Mucosa of rectum (tissue), 2 donors: ENCODE measurements at regions not wholly inside any gene's neighbourhood (a gene's known extent, or its start where the extent isn't known, plus 50 kb on each side); places are given as distances from the start of the nearest gene placed in this dataset.
"Not testable (repeated sequence)": the region's sequence is repeated elsewhere in the genome, so short reads cannot be mapped to it uniquely, and the experiment has no call there.

ENCODE experiments used
- H3K27ac ChIP-seq, 2 donors: one replicate each; pipeline ENCODE4 v1.7.0; 2013; ENCODE audit warnings: inconsistent platforms in 2 of 2, low read depth in 2 of 2, low read length in 2 of 2
- H3K27me3 ChIP-seq, 2 donors: one replicate each; pipeline ENCODE4 v1.7.0; 2013; ENCODE audit warnings: low read length in 2 of 2; ENCODE audit not compliant: control insufficient read depth in 2 of 2, insufficient read depth in 2 of 2
- H3K36me3 ChIP-seq, 2 donors: one replicate each; pipeline ENCODE4 v1.7.0; 2013; ENCODE audit warnings: low read length in 2 of 2; ENCODE audit not compliant: control insufficient read depth in 2 of 2, insufficient read depth in 2 of 2
- H3K4me1 ChIP-seq, 2 donors: one replicate each; pipeline ENCODE4 v1.7.0; 2013; ENCODE audit warnings: low read length in 2 of 2, mild to moderate bottlenecking in 1 of 2; ENCODE audit not compliant: control insufficient read depth in 2 of 2, insufficient read depth in 2 of 2
- H3K4me3 ChIP-seq, 2 donors: one replicate each; pipeline ENCODE4 v1.7.0; 2013; ENCODE audit warnings: low read length in 2 of 2
- H3K9ac ChIP-seq, 2 donors: one replicate each; pipeline ENCODE4 v1.7.0; 2013; ENCODE audit warnings: low read length in 2 of 2, low read depth in 1 of 2, mild to moderate bottlenecking in 1 of 2
- H3K9me3 ChIP-seq, 2 donors: one replicate each; pipeline ENCODE4 v1.7.0; 2013; ENCODE audit warnings: low read length in 2 of 2; ENCODE audit not compliant: control insufficient read depth in 2 of 2
- donor health status: healthy.
- donor health status: Normal muscosa, but diverticular disease.

DNA sequence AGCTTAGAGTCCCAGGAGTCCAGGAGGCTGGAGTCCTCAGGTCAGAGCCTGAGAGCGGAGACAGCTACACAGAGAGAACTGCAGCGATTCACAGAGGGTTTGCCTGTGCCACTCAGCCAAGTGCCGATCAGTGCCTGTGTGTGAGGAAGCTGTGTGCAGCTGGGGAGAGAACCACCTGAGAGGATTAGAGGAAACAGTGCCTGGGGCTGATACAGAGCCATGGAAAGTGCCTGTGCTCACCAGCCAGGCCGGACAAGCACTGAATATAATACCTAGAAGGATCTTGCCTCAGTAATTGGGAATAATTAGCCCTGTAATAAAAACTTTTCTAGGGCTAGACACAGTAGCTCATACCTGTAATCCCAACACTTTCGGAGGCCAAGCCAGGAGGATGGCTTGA, 134.7 kb downstream of the ARHGAP11B start:
- not testable (repeated sequence) for H3K36me3 ChIP-seq, H3K9ac ChIP-seq, H3K9me3 ChIP-seq, H3K27me3 ChIP-seq, H3K4me1 ChIP-seq, H3K27ac ChIP-seq, H3K4me3 ChIP-seq

- not testable (repeated sequence) for H3K9me3 ChIP-seq, H3K27ac ChIP-seq, H3K9ac ChIP-seq, H3K4me3 ChIP-seq, H3K4me1 ChIP-seq, H3K27me3 ChIP-seq, H3K36me3 ChIP-seq
Measured at GRCh38 chr15:30761365-30761764, 135.4 kb downstream of the ARHGAP11B start.

- not testable (repeated sequence) for H3K27ac ChIP-seq, H3K4me3 ChIP-seq, H3K9ac ChIP-seq, H3K4me1 ChIP-seq, H3K36me3 ChIP-seq, H3K9me3 ChIP-seq, H3K27me3 ChIP-seq
Measured at GRCh38 chr15:30769390-30770124, 134.2 kb upstream of the FAN1 start.

DNA sequence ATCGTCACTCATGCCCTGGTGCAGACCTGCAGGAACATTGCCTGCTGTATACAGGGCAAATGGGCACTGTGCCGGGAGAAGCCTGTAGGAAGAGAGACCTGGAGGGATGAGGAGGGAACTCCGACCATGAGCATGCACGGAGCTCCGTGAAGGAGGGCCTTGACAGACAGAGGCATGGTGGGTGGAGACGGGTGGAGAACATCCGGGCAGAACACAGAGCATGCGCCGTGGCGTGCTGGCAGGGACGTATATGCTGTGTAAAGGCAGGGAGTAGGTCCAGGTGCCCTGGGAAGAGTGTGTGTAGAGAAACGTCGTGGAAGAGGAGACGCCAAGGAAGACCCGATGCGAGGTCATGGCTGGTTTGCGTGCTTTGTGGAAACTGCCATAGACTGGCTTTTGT, 133.0 kb upstream of the FAN1 start:
- H3K4me3 ChIP-seq: no peak overlapping the region
- H3K9ac ChIP-seq: no peak overlapping the region
- no peak overlapping the region for H3K27ac ChIP-seq
- H3K36me3 ChIP-seq: no peaks in the 10 kb centered on the region
- no peaks in the 10 kb centered on the region for H3K27me3 ChIP-seq
- no peaks in the 10 kb centered on the region for H3K4me1 ChIP-seq
- H3K9me3 ChIP-seq: no peaks in the 10 kb centered on the region

- Histone ChIP-seq H3K36me3 (no peaks in the 10 kb centered on the region), H3K9ac (no peak overlapping the region), H3K4me3 (no peak overlapping the region), H3K27ac (no peak overlapping the region), H3K27me3 (no peaks in the 10 kb centered on the region), H3K9me3 (no peaks in the 10 kb centered on the region), H3K4me1 (no peaks in the 10 kb centered on the region)
Measured at GRCh38 chr15:30783019-30783418, 120.7 kb upstream of the FAN1 start.

- H3K4me3 ChIP-seq: no peak overlapping the region
- H3K27ac ChIP-seq: no peak overlapping the region
- no peaks in the 10 kb centered on the region for H3K4me1 ChIP-seq
- no peak overlapping the region for H3K9ac ChIP-seq
- no peaks in the 10 kb centered on the region for H3K9me3 ChIP-seq
- H3K36me3 ChIP-seq: no peaks in the 10 kb centered on the region
- H3K27me3 ChIP-seq: no peaks in the 10 kb centered on the region
Measured at GRCh38 chr15:30788595-30788994, 115.1 kb upstream of the FAN1 start.

DNA sequence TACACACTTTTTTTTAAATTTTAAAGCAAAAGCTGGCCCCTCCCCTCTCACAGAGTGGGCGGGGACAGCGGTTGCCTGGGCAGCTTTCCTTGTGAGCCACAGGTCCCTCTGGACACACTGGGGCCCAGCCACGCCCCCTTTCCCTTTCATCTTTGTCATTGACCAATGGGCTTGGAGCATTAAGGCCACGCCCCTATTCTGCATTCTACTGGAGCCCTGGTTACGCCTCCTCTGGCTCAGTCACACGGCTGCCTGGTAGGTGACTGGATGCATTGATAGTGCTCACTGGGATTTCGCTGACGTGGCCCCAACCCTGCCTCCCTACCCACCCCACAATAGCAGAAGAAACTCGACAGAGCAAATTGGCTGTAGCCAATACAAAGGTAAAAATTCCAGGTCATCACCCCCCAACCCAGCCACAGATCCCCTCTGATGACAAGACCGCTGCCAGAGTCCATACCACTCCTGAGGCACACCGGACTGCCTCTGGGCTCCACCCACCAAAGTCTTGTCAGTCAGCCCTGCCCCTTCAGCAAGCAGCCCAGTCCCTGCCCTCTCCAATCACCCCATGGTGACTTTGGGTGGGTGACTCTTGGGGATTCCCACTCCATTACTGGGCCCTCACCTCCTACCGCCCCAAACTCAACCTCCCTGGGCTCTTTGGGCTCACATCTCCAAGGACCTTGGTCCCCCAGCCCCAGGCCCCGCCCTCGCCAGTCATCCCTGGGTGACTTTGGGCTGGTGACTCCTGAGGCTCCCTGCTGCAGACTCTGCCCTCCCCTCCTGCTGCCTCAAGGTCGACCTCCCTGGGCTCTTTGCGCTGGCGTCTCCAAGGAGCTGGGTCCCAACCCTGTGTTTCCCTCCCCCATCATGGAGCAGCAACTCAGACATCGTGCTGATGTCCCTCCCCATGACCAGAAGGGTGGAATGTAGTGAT, 112.2 kb upstream of the FAN1 start:
- Histone ChIP-seq H3K27me3 (no peaks in the 10 kb centered on the region), H3K9ac (no peak overlapping the region), H3K9me3 (no peaks in the 10 kb centered on the region), H3K4me1 (no peaks in the 10 kb centered on the region), H3K4me3 (no peak overlapping the region), H3K27ac (no peak overlapping the region), H3K36me3 (no peaks in the 10 kb centered on the region)

DNA sequence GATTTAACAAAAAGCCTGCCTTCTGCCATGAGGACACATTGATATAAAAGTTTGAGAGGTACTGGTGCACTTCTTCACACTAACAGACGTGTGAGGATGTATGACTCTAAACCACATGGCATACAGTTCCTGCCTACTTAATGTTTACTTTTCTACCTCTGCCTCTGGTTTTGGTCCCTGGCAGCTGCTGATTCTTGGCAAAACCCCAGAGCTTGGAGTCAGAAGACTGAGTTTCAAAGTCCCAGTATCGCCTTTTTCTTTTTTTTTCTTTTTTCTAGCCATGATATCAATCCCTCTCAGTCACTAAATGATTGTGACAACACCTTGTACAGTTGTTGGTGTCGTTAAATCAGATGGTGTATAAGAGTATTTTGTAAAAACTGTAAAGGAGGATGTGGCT, 110.9 kb upstream of the FAN1 start:
- not testable (repeated sequence) for H3K36me3 ChIP-seq, H3K27me3 ChIP-seq, H3K9ac ChIP-seq, H3K27ac ChIP-seq, H3K4me3 ChIP-seq, H3K4me1 ChIP-seq, H3K9me3 ChIP-seq

GRCh38 chr15:30794388-30794787, 109.3 kb upstream of the FAN1 start:
- no peak overlapping the region for H3K4me3 ChIP-seq
- no peak overlapping the region for H3K9ac ChIP-seq
- H3K27ac ChIP-seq: no peak overlapping the region
- H3K9me3 ChIP-seq: no peaks in the 10 kb centered on the region
- H3K27me3 ChIP-seq: no peaks in the 10 kb centered on the region
- H3K36me3 ChIP-seq: no peaks in the 10 kb centered on the region
- H3K4me1 ChIP-seq: no peaks in the 10 kb centered on the region

- H3K4me3 ChIP-seq, H3K27ac ChIP-seq, H3K9ac ChIP-seq, H3K27me3 ChIP-seq, H3K4me1 ChIP-seq, H3K36me3 ChIP-seq, H3K9me3 ChIP-seq: not testable (repeated sequence)
Measured at GRCh38 chr15:30799565-30799964, 104.2 kb upstream of the FAN1 start.
